Liver (tissue), 8 donors: ENCODE measurements at regions not wholly inside any gene's neighbourhood (a gene's known extent, or its start where the extent isn't known, plus 50 kb on each side); places are given as distances from the start of the nearest gene placed in this dataset.

Experiments used
- DNase-seq: peaks from one replicate; pipeline ENCODE4 v3.0.0-alpha.2; 2017; ENCODE audit warnings: low spot score
- H3K27ac ChIP-seq, 2 donors: one replicate each; pipeline ENCODE4 v1.7.0; 2013; ENCODE audit warnings: inconsistent platforms in 2 of 2, low read length in 2 of 2, control low read depth in 1 of 2, low read depth in 1 of 2, mild to moderate bottlenecking in 1 of 2
- H3K27me3 ChIP-seq, 4 donors: one replicate each; pipeline versions ENCODE4 v1.6.1 to v1.7.0; 2013; ENCODE audit warnings: low read length in 3 of 4, inconsistent platforms in 1 of 4, mild to moderate bottlenecking in 1 of 4, moderate library complexity in 1 of 4; ENCODE audit not compliant: control insufficient read depth in 4 of 4, insufficient read depth in 4 of 4
- H3K36me3 ChIP-seq, 4 donors: one replicate each; pipeline versions ENCODE4 v1.6.1 to v1.7.0; 2013; ENCODE audit warnings: low read length in 3 of 4, mild to moderate bottlenecking in 3 of 4, low read depth in 1 of 4, moderate library complexity in 1 of 4; ENCODE audit not compliant: control insufficient read depth in 4 of 4, insufficient read depth in 3 of 4
- H3K4me1 ChIP-seq, 4 donors: one replicate each; pipeline versions ENCODE4 v1.6.1 to v1.7.0; 2013; ENCODE audit warnings: low read length in 3 of 4, mild to moderate bottlenecking in 3 of 4, moderate library complexity in 1 of 4; ENCODE audit not compliant: control insufficient read depth in 4 of 4, insufficient read depth in 4 of 4
- H3K4me3 ChIP-seq, 3 donors: one replicate each; pipeline versions ENCODE4 v1.6.1 to v1.7.0; 2013; ENCODE audit warnings: low read length in 3 of 3, control low read depth in 1 of 3, low read depth in 1 of 3, mild to moderate bottlenecking in 1 of 3
- H3K9ac ChIP-seq, 2 donors: one replicate each; pipeline ENCODE4 v1.7.0; 2013; ENCODE audit warnings: low read length in 2 of 2, mild to moderate bottlenecking in 2 of 2, moderate library complexity in 2 of 2, control low read depth in 1 of 2, low read depth in 1 of 2
- H3K9me3 ChIP-seq, 4 donors: one replicate each; pipeline versions ENCODE4 v1.6.1 to v1.7.0; 2013; ENCODE audit warnings: low read length in 3 of 4; ENCODE audit not compliant: control insufficient read depth in 4 of 4
- ATF3 ChIP-seq: IDR thresholded peaks from 2 replicates; pipeline ENCODE4 v1.6.1; 2016; ENCODE audit warnings: antibody characterized with exemption
- CTCF ChIP-seq: fragments of 150-350 bp; IDR thresholded peaks from 2 replicates; pipeline ENCODE4 v1.5.1; 2017; ENCODE audit warnings: improper control_type of control experiment, low read depth, low read length; ENCODE audit not compliant: missing input control
- EGR1 ChIP-seq, 2 donors: IDR thresholded peaks; 2 replicates each; pipeline ENCODE4 v1.6.1; 2016 to 2018; ENCODE audit warnings: antibody characterized with exemption in 2 of 2, low read depth in 2 of 2
- FOXA1 ChIP-seq: IDR thresholded peaks from 2 replicates; pipeline ENCODE4 v1.6.1; 2016; ENCODE audit warnings: antibody characterized with exemption
- FOXA2 ChIP-seq: IDR thresholded peaks from 2 replicates; pipeline ENCODE4 v1.6.1; 2016; ENCODE audit warnings: antibody characterized with exemption
- GABPA ChIP-seq, 2 donors: IDR thresholded peaks in 1 of 2; conservative IDR thresholded peaks in 1 of 2; 2 replicates each; pipeline ENCODE4 v1.6.1; 2016; ENCODE audit warnings: antibody characterized with exemption in 2 of 2, mild to moderate bottlenecking in 1 of 2, moderate library complexity in 1 of 2
- HNF4A ChIP-seq, 2 donors: conservative IDR thresholded peaks; 2 replicates each; pipeline ENCODE4 v1.6.1; 2016; ENCODE audit warnings: antibody characterized with exemption in 2 of 2, mild to moderate bottlenecking in 2 of 2
- HNF4G ChIP-seq: IDR thresholded peaks from 2 replicates; pipeline ENCODE4 v1.6.1; 2016; ENCODE audit warnings: antibody characterized with exemption
- JUND ChIP-seq, 2 donors: IDR thresholded peaks; 2 replicates each; pipeline ENCODE4 v1.6.1; 2016; ENCODE audit warnings: antibody characterized with exemption in 2 of 2
- MAX ChIP-seq: IDR thresholded peaks from 2 replicates; pipeline ENCODE4 v1.6.1; 2016; ENCODE audit warnings: antibody characterized with exemption
- NR2F2 ChIP-seq: IDR thresholded peaks from 2 replicates; pipeline ENCODE4 v1.6.1; 2016; ENCODE audit warnings: antibody characterized with exemption
- RAD21 ChIP-seq, 2 donors: IDR thresholded peaks; 2 replicates each; pipeline ENCODE4 v1.6.1; 2016; ENCODE audit warnings: antibody characterized with exemption in 2 of 2, mild to moderate bottlenecking in 2 of 2
- REST ChIP-seq: IDR thresholded peaks from 2 replicates; pipeline ENCODE4 v1.6.1; 2016; ENCODE audit warnings: antibody characterized with exemption, mild to moderate bottlenecking
- RXRA ChIP-seq, 2 donors: IDR thresholded peaks; 2 replicates each; pipeline ENCODE4 v1.6.1; 2017 to 2018; ENCODE audit warnings: antibody characterized with exemption in 2 of 2, mild to moderate bottlenecking in 1 of 2
- SP1 ChIP-seq: IDR thresholded peaks from 2 replicates; pipeline ENCODE4 v1.6.1; 2018; ENCODE audit warnings: antibody characterized with exemption, mild to moderate bottlenecking
- TAF1 ChIP-seq: conservative IDR thresholded peaks from 2 replicates; pipeline ENCODE4 v1.6.1; 2016; ENCODE audit warnings: antibody characterized with exemption, mild to moderate bottlenecking
- YY1 ChIP-seq: IDR thresholded peaks from 2 replicates; pipeline ENCODE4 v1.6.1; 2016; ENCODE audit warnings: antibody characterized with exemption, mild to moderate bottlenecking
- ZBTB33 ChIP-seq: IDR thresholded peaks from 2 replicates; pipeline ENCODE4 v1.6.1; 2016; ENCODE audit warnings: antibody characterized with exemption
- WGBS: extraction: QIAGEN DNeasy Blood & Tissue Kit; methylation state at CpG from one replicate; pipeline ENCODE4 v1.1.7; 2013; 5-methylcytosine and 5-hydroxymethylcytosine counted together
- donor health status: healthy.
- donor health status: healthy.
- donor health status: healthy.
- donor health status: healthy.
- donor health status: healthy.

GRCh38 chr16:5668553-5668952 is 571.0 kb upstream of the EEF2KMT start:
- TF ChIP-seq NR2F2 (no peak), FOXA2 (no peak), RAD21 (IDR thresholded peaks at IDR 0.05) (no peak), SP1 (no peak), ATF3 (no peak), CTCF (no peak), GABPA (IDR thresholded peaks at IDR 0.05 in 1 of 2, conservative IDR thresholded peaks at IDR 0.05 in 1 of 2) (no peak), ZBTB33 (no peak), RXRA (IDR thresholded peaks at IDR 0.05) (no peak)
- no peak overlapping the region for H3K4me3 ChIP-seq
- peaks cover 0 to 3% (median 1%) of the 10 kb centered on the region in 4 donors for H3K27me3 ChIP-seq
- WGBS = 26% methylated on average over 2 of the region's 2 CpGs
- H3K36me3 ChIP-seq = no peaks in the 10 kb centered on the region
- H3K27ac ChIP-seq = no peak overlapping the region
- no peaks in the 10 kb centered on the region for H3K9me3 ChIP-seq
- H3K9ac ChIP-seq = no peak overlapping the region
- DNase-seq = no peak
- no peaks in the 10 kb centered on the region for H3K4me1 ChIP-seq

- Histone ChIP-seq H3K27me3 (peaks cover 0 to 3% (median 1%) of the 10 kb centered on the region in 4 donors), H3K4me3 (no peak overlapping the region), H3K4me1 (no peaks in the 10 kb centered on the region), H3K27ac (no peak overlapping the region), H3K9me3 (no peaks in the 10 kb centered on the region), H3K36me3 (no peaks in the 10 kb centered on the region), H3K9ac (no peak overlapping the region)
- DNase-seq = no peak
- WGBS = 66% methylated on average over 11 of the region's 11 CpGs
- TF ChIP-seq FOXA1 (no peak), ZBTB33 (no peak), RXRA (IDR thresholded peaks at IDR 0.05) (no peak), NR2F2 (no peak), YY1 (no peak), FOXA2 (no peak), HNF4A (conservative IDR thresholded peaks at IDR 0.05) (no peak), REST (no peak), CTCF (no peak), MAX (no peak), JUND (IDR thresholded peaks at IDR 0.05) (no peak), GABPA (IDR thresholded peaks at IDR 0.05 in 1 of 2, conservative IDR thresholded peaks at IDR 0.05 in 1 of 2) (no peak), TAF1 (no peak), HNF4G (no peak), RAD21 (IDR thresholded peaks at IDR 0.05) (no peak), ATF3 (no peak), SP1 (no peak), EGR1 (IDR thresholded peaks at IDR 0.05; ENCODE audit: low read depth in 2 of 2) (no peak)
Measured at GRCh38 chr16:5665834-5666233, 568.2 kb upstream of the EEF2KMT start.
